HG02885 (cell line): ENCODE measurements at regions not wholly inside any gene's neighbourhood (a gene's known extent, or its start where the extent isn't known, plus 50 kb on each side); places are given as distances from the start of the nearest gene placed in this dataset.
"Not testable (repeated sequence)": the region's sequence is repeated elsewhere in the genome, so short reads cannot be mapped to it uniquely, and the experiment has no call there.

Experiments
- ATAC-seq: cut with Tn5 transposase; IDR thresholded peaks from one replicate; pipeline ENCODE4 v1.9.1; 2021; ENCODE audit warnings: mild to moderate bottlenecking; ENCODE audit not compliant: unreplicated experiment, poor library complexity

DNA sequence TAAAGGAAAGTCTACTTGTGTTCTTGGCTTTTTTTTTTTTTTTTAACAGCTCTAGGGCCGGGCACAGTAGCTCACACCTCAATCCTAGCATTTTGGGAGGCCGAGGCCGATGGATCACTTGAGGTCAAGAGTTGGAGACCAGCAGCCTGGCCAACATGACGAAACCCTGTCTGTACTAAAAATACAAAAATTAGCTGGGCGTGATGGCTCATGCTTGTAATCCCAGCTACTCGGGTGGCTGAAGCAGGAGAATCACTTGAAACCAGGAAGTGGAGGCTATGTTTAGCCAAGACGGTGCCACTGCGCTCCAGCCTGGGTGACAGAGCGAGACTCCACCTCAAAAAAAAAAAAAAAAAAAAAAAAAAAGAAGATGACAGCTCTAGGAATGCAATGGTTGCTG, 169.9 kb downstream of the NEDD1 start:
- not testable (repeated sequence) for ATAC-seq

DNA sequence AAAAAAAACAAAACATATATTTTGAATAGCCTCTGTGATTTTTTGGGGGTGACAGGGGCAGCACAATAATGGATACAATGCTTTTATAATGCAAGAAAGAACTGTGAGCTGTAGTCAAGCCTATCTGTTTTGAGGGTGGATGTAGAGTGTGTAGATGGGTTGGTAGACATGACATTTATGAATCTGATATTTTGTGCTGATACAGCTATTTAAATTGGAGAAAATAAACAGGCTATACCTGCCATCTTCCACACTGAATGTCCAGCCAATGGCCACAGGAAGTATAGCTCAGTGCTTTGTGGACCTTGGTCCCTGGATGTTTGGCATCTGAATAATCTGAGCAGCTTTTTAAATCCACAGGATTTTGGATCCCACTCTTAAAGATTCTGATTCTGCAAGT, 175.0 kb downstream of the NEDD1 start:
- ATAC-seq: no peak

DNA sequence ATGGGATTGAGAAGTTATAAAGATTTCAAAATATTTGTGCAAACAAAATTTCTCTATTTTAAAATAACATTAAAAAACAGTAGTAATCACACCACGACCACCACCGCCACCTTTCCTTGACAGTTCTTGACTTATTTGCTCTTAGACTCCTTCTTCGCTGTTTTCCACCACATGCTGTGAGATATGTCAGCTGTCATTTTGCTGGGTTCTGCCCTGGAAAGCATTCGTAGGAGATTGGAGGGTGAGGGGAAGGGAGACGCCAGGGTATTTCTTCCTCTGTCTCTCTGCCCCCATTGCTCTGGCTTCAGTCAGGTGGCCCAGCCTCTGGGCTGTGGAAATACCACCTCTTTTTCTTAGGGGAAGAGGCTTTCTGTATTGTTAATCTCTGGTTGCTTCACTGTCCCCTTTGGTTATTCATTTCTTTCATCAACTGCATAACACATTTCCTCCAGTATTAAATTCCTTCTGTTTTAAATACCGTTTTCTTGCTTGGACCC, 186.2 kb downstream of the NEDD1 start:
- ATAC-seq: no peak

DNA sequence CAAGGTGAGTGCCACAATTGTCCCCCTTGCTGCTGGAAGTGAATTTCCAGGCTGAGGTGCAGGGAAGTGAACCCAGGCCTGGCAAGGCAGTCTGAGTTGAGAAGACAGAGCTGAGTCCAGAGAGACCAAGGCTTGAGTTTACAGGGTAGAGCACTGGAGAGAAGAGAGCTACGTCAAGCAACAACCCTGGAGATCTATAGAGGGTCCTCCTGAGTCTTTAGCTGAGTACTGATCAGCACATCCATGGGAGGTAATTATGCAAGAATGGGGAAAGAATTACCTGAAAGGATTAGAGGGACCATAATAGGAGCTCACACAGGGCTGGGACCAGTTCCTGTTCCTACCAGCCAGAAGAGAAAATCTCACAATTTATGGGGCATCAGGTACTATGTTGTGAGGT, 190.7 kb downstream of the NEDD1 start:
- ATAC-seq: no peak

DNA sequence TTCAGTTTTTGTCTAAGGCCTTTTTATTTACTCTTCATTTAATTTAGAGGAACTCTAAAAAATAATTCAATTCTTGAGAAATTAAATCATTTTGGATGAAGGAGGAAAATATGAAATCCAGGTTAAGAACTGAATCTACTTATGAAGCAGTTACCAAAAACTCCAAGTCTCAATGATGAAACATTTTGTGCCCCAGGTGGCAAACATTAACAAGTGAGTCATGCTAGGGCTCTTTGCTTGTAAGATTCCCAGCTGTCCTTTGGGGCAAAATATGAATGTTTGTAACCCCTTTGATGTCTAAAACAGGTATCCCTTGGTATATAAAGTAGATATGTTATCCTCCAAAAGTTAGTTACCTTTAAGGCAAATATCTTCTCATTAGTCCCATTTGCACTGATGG, 202.4 kb downstream of the NEDD1 start:
- no peak for ATAC-seq

DNA sequence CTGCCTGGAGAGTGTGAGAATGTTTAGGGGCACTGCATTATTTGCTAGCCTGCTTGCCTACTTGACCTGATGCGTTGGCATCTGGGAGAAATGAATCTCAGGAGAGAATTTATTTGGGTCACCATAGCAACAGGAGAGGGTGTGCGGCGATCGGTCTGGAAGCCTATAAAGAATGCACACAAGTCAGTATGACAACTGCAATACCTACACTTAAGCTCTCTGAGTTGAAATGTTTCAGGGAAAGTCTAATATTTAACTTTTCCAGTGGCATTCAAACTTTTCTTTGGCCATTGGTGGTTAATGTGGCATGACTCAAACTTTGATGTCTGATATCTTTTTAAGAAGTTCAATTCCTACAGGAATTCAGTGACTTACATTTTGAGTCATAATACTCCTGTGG, 205.1 kb downstream of the NEDD1 start:
- no peak for ATAC-seq

DNA sequence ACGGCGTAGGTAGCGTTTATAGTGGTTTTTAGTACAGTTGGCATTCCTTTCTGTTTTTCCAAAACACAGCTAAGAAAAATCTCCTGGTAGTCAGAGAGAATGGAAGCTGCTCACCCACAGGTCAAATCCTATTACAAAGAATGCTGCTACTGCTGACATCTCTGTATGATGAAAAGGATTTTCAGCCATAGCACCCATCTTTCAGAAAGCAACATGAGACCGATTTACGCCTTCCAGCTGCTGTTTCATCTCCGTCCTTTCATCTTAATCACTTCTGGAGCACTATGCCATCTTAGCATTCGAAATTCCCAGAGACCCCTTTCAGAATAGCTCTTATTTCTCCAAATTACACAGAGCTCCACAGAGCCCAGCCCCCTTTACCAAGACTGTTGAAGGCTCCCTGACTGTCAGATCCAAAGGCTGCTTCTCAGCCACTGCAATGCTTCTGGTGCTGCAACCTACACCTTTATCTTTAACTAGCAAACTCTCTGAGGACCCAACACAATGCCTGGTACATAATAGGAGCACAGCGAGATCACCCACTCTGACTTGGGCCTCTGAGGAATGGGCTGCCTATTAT, 211.8 kb downstream of the NEDD1 start:
- no peak for ATAC-seq

DNA sequence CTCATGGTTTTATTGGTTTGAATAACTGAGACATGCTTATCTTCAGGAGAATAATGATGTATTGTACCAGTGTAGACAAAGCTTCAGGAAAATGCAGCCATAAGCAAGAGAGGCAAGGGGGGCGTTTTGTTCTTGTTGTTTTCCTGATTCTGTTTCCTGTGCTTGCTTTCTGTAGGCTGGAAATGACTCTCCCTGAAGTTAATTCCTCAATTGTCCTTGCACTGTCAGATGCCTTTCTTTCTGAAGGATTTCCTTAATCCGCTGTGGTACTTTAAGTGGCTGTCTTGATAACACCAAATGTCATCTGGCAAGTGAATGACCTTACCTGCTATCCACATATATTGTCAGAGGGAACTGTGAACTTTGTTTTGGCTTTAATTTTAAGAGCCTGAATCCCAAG, 220.0 kb downstream of the NEDD1 start:
- no peak for ATAC-seq

DNA sequence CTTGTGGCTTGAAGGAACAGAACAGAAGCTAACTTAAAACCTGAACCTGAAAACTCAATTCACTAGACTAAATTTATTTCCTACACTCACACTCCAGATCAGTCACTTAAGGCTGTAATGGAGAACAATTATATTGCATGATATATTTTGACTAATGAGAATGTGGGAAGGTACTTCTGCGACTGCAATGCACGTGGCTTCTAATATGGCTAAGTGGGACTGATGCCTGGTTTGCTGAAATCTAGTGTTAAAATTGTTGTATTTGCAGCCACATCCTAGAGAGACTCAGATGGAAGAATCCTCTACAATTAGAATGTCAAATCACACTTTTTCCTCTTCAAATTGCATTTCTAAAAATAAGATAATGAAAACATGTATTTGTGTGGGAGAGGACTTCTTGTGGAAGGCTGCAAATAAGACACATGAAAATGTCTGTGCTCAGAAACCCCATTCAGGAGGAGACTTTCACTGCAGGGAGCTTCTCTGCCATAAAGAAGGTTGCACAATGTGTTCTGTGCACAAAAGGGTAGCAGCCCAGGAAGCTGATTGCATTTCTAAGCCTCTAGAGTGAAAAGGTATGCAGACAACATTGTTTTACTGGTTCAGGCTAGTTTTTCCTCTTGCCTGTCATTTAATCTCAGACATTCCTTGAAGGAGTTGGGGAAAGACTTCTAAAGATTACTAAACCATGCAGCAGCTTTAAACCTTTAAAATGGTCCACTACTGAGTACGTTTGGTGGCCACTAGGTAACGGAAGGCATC, 224.3 kb downstream of the NEDD1 start:
- ATAC-seq: no peak

DNA sequence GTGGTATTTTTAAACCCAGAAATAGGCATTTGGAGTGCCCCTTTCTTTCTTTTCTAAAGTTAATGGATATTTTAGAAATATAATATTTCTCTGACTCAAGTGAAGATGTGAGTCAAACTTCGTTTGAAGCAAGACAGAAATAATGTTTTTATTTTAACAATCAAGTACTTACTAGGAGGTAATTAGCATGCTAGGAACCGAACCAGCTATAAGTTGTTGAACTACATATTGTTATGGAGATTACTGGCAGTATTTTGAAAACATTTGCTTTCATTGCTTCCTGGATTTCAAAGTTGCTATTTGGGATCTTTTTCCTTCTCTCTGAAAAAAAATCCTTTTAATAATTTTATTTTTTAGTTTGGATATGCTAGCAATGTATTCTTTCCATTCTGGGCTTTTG, 225.2 kb downstream of the NEDD1 start:
- ATAC-seq: no peak

DNA sequence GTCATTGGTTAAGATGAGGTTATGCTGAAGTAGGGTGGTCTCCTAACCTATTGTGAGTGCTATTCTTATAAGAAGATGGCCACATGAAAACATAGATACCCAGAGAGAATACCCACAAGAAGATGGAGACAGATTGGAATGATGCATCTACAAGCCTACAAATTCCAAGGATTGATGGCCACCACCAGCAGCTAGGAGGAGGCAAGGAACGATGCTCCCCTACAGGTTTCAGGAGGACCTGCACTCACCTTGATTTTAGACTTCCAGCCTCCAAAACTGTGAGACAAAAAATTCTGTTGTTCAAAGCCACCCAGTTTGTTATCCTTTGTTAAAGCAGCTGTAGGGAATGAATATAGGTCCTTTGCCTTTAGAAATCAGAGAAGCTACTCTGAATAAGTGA, 227.4 kb downstream of the NEDD1 start:
- no peak for ATAC-seq

DNA sequence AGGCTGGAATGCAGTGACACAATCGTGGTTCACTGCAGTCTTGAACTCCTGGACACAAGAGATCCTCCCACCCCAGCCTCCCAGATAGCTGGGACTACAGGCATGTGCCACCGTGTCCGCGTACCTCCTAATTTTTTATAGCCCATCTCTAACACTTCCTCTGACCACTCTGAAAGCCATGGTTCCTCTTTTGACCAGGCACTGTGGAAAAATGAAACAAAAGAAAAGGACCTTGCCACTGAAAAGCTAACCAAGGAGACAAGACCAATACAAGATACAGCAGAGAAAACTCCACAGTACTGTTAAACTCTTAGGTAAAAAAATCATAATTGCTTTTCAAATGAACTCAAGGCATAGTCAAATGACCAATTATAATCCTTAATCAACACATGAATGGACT, 233.3 kb downstream of the NEDD1 start:
- ATAC-seq: no peak

DNA sequence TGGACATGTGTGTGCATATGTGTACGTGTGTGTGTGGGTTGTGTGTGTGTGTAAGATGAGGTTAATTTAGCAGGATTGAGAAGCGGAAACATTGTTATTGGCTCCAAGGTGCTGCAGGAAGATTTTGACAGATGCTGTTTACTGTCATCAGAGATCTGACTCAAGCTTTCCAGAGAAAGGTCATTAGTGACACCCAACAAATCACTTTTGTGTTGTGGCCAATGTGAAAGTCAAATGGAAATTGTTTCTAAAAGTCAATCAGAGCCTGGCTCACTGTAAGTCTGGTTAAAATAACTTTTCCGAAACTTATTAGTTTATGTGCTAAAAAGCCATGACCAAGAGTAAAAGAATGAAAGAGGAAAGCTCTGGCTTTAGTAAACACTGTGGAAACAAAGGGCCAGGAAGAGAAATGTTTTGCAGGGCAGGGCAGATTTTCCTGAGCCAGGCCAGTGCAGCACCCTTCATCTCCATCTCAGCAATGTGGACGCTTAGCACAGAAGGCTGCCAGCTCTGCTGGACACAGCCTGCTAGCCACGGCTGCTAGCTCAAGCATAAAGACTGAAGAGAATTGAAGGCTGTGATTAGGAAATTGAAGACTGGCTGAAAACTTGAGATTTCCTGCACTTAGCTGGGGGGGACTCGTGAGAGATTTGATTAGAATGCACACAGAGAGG, 235.8 kb downstream of the NEDD1 start:
- ATAC-seq: no peak

DNA sequence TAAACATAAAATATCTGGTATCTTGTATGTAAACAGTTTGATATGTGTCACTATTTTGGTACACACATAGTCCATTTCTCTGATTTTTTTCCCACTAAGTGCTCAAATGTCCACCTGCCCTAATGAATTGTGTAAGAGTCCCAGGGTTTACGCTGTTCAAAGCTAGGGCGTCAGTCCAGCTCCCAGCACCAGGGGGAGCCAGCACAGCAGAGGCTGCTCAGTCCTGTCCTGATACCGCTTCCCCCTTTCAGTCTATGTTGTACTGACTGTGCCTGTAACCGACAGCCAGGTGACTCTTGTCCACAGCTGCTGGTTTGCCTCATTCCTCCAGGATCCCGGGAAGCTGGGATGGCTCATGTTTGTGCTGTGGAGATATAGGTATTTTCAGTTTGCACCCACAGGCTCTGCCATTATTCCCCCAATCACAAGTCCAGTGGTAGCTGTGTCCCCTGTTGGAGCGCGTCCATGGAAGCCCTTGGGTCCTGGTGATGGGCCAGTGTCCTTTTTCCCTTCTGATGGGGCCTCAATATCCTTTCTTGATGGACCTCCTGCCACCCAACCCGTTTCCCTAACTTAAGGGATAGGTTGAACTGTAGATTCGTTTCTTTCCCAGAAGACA, 242.0 kb downstream of the NEDD1 start:
- ATAC-seq: peak; percentile 100

DNA sequence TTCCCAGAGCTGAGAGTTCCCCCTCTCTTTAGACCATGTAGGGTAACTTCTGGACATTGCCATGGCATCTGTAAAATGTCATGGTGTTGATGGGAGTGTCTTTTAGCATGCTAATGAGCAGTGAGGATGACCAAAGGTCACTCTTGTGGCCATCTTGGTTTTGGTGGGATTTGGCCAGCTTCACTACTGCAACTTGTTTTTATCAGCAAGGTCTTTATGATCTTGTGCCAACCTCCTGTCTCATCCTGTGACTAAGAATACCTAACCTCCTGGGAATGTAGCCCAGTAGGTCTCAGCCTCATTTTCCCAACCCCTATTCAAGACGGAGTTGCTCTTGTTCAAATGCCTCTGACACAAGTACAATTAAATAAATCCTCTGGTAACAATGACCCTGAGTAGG, 244.4 kb downstream of the NEDD1 start:
- no peak for ATAC-seq

DNA sequence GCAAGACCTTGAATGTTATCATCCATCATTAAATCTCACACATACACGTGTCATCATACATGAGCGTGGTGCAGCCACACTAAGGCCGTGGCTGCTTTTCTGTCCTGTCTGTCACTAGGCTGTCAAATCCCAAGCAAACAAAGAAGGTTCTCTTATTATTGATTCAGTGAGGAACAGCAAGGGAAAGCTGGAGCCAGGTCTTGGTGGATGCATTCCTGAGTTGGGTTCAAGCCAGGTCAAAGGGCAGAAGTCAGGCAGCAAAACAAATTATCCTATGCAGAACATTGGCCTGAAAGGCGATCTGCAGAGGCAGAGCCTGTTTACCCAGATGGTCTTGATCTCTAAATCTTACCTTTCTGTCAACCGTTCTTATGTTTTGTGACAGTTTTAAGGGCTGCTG, 252.3 kb downstream of the NEDD1 start:
- no peak for ATAC-seq

DNA sequence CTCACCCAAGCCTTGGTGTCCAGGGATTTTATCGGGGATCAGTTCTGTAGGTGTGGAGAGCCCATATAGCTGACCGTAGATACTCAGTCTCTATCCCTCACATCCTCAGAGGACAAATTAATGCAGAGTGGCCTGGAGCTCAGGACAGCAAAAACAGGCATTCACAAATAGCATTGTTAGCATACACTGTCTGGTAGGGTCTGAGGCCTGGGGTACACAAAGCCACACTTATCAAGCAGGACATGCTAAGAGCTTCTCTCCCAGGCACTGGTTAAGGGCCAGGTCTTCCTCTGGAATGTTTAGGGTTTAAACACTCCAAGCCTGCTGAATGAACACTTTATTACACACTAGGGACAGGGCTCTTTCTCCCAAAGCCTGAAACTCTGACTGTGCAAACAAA, 253.2 kb downstream of the NEDD1 start:
- no peak for ATAC-seq

DNA sequence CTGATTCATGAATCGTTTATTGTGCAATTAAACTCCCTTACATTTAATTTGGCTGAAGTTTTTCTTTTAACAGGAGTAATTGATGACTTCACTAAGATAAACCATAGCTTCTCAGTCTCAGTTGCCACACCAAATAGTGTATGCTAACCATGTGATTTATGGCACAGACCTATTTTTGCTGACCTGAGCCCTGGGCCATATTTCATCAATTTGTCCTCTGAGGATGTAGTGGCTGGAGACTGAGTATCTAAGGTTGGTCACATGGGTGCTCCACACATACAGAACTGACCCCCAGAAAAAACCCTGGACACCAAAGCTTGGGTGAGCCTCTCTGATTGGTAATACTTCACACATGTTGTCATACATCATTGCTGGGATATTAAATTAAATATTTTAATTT, 255.1 kb downstream of the NEDD1 start:
- no peak for ATAC-seq

DNA sequence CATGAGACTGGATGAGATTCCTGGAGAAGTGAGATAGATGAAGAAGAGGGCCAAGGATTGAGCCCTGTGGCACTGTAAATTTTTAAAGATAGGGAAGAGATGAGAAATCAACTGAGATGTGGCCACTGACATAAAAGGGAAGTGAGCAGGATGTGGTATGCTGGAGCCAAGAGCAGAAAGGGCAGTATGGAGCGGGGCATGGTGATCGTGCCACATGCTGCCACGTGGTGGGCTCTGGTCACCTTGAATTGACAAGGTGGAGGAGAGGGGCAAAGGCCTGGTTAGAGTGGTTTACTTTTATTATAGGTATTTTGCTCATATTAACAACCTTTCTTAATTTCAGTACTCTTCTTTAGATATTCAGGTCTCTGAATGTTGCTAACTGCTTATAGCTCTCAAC, 257.9 kb downstream of the NEDD1 start:
- no peak for ATAC-seq

DNA sequence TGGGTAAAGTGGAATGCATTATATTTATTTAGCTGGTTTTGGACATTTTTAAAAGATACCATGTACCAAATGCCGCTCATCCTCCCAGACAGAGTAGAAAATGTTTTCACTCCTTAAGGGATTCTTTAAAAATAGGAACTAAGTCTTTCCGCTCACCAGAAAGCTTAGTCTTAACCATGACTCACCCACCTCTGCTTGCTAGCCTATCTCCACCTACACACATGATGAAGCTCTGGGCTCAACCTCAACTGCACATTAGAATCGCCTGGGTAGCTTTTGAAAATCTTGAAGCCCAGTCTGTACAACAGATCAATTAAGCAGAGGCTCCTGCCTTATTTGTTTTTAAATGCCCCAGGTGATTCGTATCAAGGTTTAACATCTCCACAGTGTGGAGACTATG, 260.5 kb downstream of the NEDD1 start:
- no peak for ATAC-seq

DNA sequence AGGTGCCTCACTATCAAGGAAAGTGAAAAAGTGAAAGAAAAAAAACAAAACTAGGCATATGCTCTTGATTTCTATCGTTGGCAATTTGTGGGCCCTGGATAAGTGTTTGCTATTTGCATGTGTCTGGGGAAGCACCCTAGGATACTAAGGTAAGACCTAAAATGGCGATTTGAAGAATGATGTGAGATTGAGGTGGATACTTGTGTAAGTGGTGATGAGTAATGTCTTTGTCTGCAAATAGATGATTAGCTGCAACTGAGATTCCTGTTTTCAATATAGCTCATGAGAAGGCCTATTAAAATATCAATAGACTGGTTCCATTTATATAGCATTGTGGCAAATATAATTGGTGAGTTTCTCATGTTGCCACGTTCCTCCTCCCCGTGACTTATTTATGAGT, 261.7 kb downstream of the NEDD1 start:
- no peak for ATAC-seq
